ENCODE measurements at regions not wholly inside any gene's neighbourhood (a gene's known extent, or its start where the extent isn't known, plus 50 kb on each side); places are given as distances from the start of the nearest gene placed in this dataset.

- TF ChIP-seq CTCF (IDR thresholded peaks at IDR 0.05) (no peak), POLR2A (IDR thresholded peaks at IDR 0.05) (no peak)
These were observed 399.5 kb downstream of the LMO4 start for GRCh38 chr1:87728169-87728568.
